PC-9 (cell line): ENCODE measurements at regions not wholly inside any gene's neighbourhood (a gene's known extent, or its start where the extent isn't known, plus 50 kb on each side); places are given as distances from the start of the nearest gene placed in this dataset.

Source experiments
- BruUV-seq: library from RNA; stranded (reverse); fragments of 400-500 nt; replicated peaks from 2 replicates; lab custom pipeline; 2021; lab: Mats Ljungman, UMichigan
- CTCF ChIA-PET: fragments of 300-600 bp; sonication (Branson Sonifier 250); formaldehyde crosslinking; loops from one replicate; lab custom pipeline; 2022; ENCODE audit warnings: antibody characterized with exemption; lab: Charles Lee
- POLR2A ChIA-PET: fragments of 300-600 bp; sonication (Branson Sonifier 250); formaldehyde crosslinking; loops from one replicate; lab custom pipeline; 2022; ENCODE audit warnings: antibody characterized with exemption; ENCODE audit not compliant: unreplicated experiment; lab: Charles Lee
- DNase-seq, 2 experiments: peaks; one replicate each; pipeline versions ENCODE4 v3.0.0 to v3.0.0-alpha.2; 2015 to 2022; ENCODE audit warnings: mixed read lengths in 1 of 2
- H2AFZ ChIP-seq: fragments of 200-600 bp; sonication (generic); 2 replicates; pipeline ENCODE4 v1.8.1; 2017; ENCODE audit warnings: antibody characterized with exemption
- H3F3A ChIP-seq: fragments of 200-600 bp; sonication (generic); 2 replicates; pipeline ENCODE4 v1.8.1; 2017; ENCODE audit warnings: antibody characterized with exemption, mild to moderate bottlenecking, low read depth; ENCODE audit not compliant: insufficient read depth
- H3K27ac ChIP-seq: fragments of 200-600 bp; sonication (generic); 2 replicates; pipeline ENCODE4 v1.6.1; 2016; ENCODE audit warnings: mixed run types
- H3K27me3 ChIP-seq: fragments of 200-600 bp; sonication (generic); 2 replicates; pipeline ENCODE4 v1.6.1; 2016; ENCODE audit warnings: low read depth, mixed run types; ENCODE audit not compliant: insufficient read depth
- H3K36me3 ChIP-seq: fragments of 200-600 bp; sonication (generic); 2 replicates; pipeline ENCODE4 v1.6.1; 2016; ENCODE audit warnings: low read depth, mixed run types
- H3K4me1 ChIP-seq: fragments of 200-600 bp; sonication (generic); replicated peaks from 2 replicates; pipeline ENCODE4 v1.6.1; 2016; ENCODE audit warnings: mixed run types; ENCODE audit not compliant: insufficient read depth
- H3K4me2 ChIP-seq: fragments of 200-600 bp; sonication (generic); 2 replicates; pipeline ENCODE4 v1.6.1; 2017; ENCODE audit warnings: mixed run types
- H3K4me3 ChIP-seq: fragments of 200-600 bp; sonication (generic); 2 replicates; pipeline ENCODE4 v1.6.1; 2016; ENCODE audit warnings: mixed run types
- H3K79me2 ChIP-seq: fragments of 200-600 bp; sonication (generic); 2 replicates; pipeline ENCODE4 v1.6.1; 2017; ENCODE audit warnings: low read depth, mixed run types
- H3K9me2 ChIP-seq: fragments of 200-600 bp; sonication (generic); 2 replicates; pipeline ENCODE4 v1.8.1; 2017; ENCODE audit warnings: mild to moderate bottlenecking; ENCODE audit not compliant: insufficient read depth
- H3K9me3 ChIP-seq: fragments of 200-600 bp; sonication (generic); 2 replicates; pipeline ENCODE4 v1.8.1; 2016; ENCODE audit warnings: low read depth; ENCODE audit not compliant: insufficient read depth
- H4K20me1 ChIP-seq: fragments of 200-600 bp; sonication (generic); 2 replicates; pipeline ENCODE4 v1.8.1; 2017; ENCODE audit not compliant: insufficient read depth
- CTCF ChIP-seq: fragments of 200-600 bp; sonication (generic); conservative IDR thresholded peaks from 2 replicates; pipeline ENCODE4 v1.6.1; 2017; ENCODE audit warnings: mixed run types, antibody characterized with exemption, mild to moderate bottlenecking, moderate library complexity
- EZH2 ChIP-seq: fragments of 200-600 bp; sonication (generic); IDR thresholded peaks from 2 replicates; pipeline ENCODE4 v1.8.0; 2017; ENCODE audit warnings: antibody characterized with exemption, low read depth
- intact Hi-C: fragments of 100-400 bp; cut with micrococcal nuclease; formaldehyde crosslinking; loops from one replicate; pipeline ENCODE4 v1.10.0; 2022; ENCODE audit not compliant: unreplicated experiment

- Histone ChIP-seq H3K4me1 (no peaks in the 10 kb centered on the region), H3K27me3 (no peaks in the 10 kb centered on the region), H3K9me2 (no peaks in the 10 kb centered on the region), H3K4me2 (no peak overlapping the region), H3K79me2 (no peaks in the 10 kb centered on the region), H3K36me3 (no peaks in the 10 kb centered on the region), H3F3A (no peaks in the 10 kb centered on the region), H3K4me3 (no peak overlapping the region), H4K20me1 (no peaks in the 10 kb centered on the region), H3K9me3 (no peaks in the 10 kb centered on the region), H3K27ac (no peak overlapping the region), H2AFZ (no peak overlapping the region)
- no peak for TF ChIP-seq EZH2
- TF ChIP-seq CTCF = no peak
- POLR2A ChIA-PET = no interaction called here
- DNase-seq = no peak
- BruUV-seq = no TSS peak
- intact Hi-C loops = no loop called here
- CTCF ChIA-PET = no interaction called here
Measured at GRCh38 chr20:8935878-8936277, 133.0 kb upstream of the PLCB4 start.

GRCh38 chr20:8938532-8938931, 130.4 kb upstream of the PLCB4 start:
- H3F3A ChIP-seq = no peaks in the 10 kb centered on the region
- no peak overlapping the region for H3K4me2 ChIP-seq
- H3K4me1 ChIP-seq = no peaks in the 10 kb centered on the region
- no peaks in the 10 kb centered on the region for H3K9me2 ChIP-seq
- intact Hi-C loops = no loop called here
- H3K27ac ChIP-seq = no peak overlapping the region
- H3K9me3 ChIP-seq = no peaks in the 10 kb centered on the region
- no peaks in the 10 kb centered on the region for H4K20me1 ChIP-seq
- BruUV-seq = no TSS peak
- no peak for DNase-seq
- no peak for TF ChIP-seq CTCF
- no peak for TF ChIP-seq EZH2
- CTCF ChIA-PET = no interaction called here
- H3K36me3 ChIP-seq = no peaks in the 10 kb centered on the region
- H2AFZ ChIP-seq = no peak overlapping the region
- H3K79me2 ChIP-seq = no peaks in the 10 kb centered on the region
- POLR2A ChIA-PET = no interaction called here
- H3K27me3 ChIP-seq = no peaks in the 10 kb centered on the region
- H3K4me3 ChIP-seq = no peak overlapping the region

DNA sequence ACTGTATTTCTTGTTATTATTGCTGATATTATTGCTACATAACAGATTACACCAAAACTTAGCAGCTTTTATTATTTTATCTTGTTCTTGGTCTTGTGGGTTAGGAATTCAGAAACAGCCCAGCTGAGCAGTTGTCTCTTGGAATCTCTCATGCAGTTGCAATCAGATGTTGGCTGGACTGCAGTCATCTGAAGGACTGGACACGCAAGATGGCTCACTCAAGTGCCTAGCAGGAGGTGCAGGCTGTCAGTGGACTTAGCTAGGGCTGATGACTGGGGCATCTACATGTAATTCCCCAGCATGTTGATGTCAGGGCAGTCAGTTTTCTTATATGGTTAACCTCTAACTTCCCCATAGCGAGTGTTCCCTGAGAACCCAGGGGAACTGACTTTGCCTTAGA, 128.6 kb upstream of the PLCB4 start:
- ChIA-PET CTCF (no interaction called here), POLR2A (no interaction called here)
- intact Hi-C loops = no loop called here
- H3K79me2 ChIP-seq = no peaks in the 10 kb centered on the region
- H2AFZ ChIP-seq = no peak overlapping the region
- H3K9me3 ChIP-seq = no peaks in the 10 kb centered on the region
- BruUV-seq = no TSS peak
- H3K4me3 ChIP-seq = no peak overlapping the region
- no peak for DNase-seq
- no peak overlapping the region for H3K4me2 ChIP-seq
- H3K27me3 ChIP-seq = no peaks in the 10 kb centered on the region
- H3K36me3 ChIP-seq = no peaks in the 10 kb centered on the region
- H3K27ac ChIP-seq = no peak overlapping the region
- no peaks in the 10 kb centered on the region for H4K20me1 ChIP-seq
- H3K4me1 ChIP-seq = no peaks in the 10 kb centered on the region
- no peaks in the 10 kb centered on the region for H3F3A ChIP-seq
- TF ChIP-seq EZH2 (no peak), CTCF (no peak)
- no peaks in the 10 kb centered on the region for H3K9me2 ChIP-seq
